Neural progenitor cell (in vitro differentiated cells): ENCODE measurements at regions not wholly inside any gene's neighbourhood (a gene's known extent, or its start where the extent isn't known, plus 50 kb on each side); places are given as distances from the start of the nearest gene placed in this dataset.

Experiments used
- CTCF ChIP-seq: fragments of 200-600 bp; sonication (generic); IDR thresholded peaks from 2 replicates; pipeline ENCODE4 v1.5.1; 2017; ENCODE audit warnings: antibody characterized with exemption, mild to moderate bottlenecking
- EZH2 ChIP-seq: fragments of 200-600 bp; sonication (generic); IDR thresholded peaks from 2 replicates; pipeline ENCODE4 v1.6.1; 2017; ENCODE audit warnings: antibody characterized with exemption, mild to moderate bottlenecking, moderate library complexity

GRCh38 chr16:51994597-51994996 lies 552.3 kb downstream of the TOX3 start:
- TF ChIP-seq EZH2 = no peak
- TF ChIP-seq CTCF = no peak
